Islet precursor cell (in vitro differentiated cells): ENCODE measurements at regions not wholly inside any gene's neighbourhood (a gene's known extent, or its start where the extent isn't known, plus 50 kb on each side); places are given as distances from the start of the nearest gene placed in this dataset.
A peak's percentile ranks its signal among the peaks of the same experiment; 100 is the strongest.

Experiments
- DNase-seq: peaks from one replicate; pipeline ENCODE4 v3.0.0-alpha.2; 2018

- DNase-seq = no peak
These were observed 189.5 kb downstream of the REEP3 start for GRCh38 chr10:63710703-63711102.

- DNase-seq = no peak
These were observed 190.2 kb downstream of the REEP3 start for GRCh38 chr10:63711361-63711760.

GRCh38 chr10:63711867-63712716 lies 190.9 kb downstream of the REEP3 start:
- DNase-seq = no peak

GRCh38 chr10:63712717-63713115 lies 191.5 kb downstream of the REEP3 start:
- DNase-seq = no peak

- peak; percentile 86 for DNase-seq
These were observed 192.3 kb downstream of the REEP3 start for GRCh38 chr10:63713191-63714144.

GRCh38 chr10:63716016-63716580 lies 194.9 kb downstream of the REEP3 start:
- no peak for DNase-seq

- no peak for DNase-seq
These were observed 196.0 kb downstream of the REEP3 start for GRCh38 chr10:63717027-63717715.

- no peak for DNase-seq
These were observed 196.8 kb downstream of the REEP3 start for GRCh38 chr10:63718006-63718405.

- no peak for DNase-seq
These were observed 197.2 kb downstream of the REEP3 start for GRCh38 chr10:63718421-63718820.

GRCh38 chr10:63719226-63719856 lies 198.1 kb downstream of the REEP3 start:
- DNase-seq = no peak

GRCh38 chr10:63720072-63720537 lies 198.9 kb downstream of the REEP3 start:
- no peak for DNase-seq

- no peak for DNase-seq
These were observed 199.5 kb downstream of the REEP3 start for GRCh38 chr10:63720676-63721075.

- DNase-seq = peak; percentile 93
These were observed 201.3 kb downstream of the REEP3 start for GRCh38 chr10:63722537-63722936.

GRCh38 chr10:63723320-63723719 lies 202.1 kb downstream of the REEP3 start:
- no peak for DNase-seq

GRCh38 chr10:63723741-63724140 lies 202.5 kb downstream of the REEP3 start:
- DNase-seq = no peak

- DNase-seq = no peak
These were observed 203.7 kb downstream of the REEP3 start for GRCh38 chr10:63724922-63725321.

- DNase-seq = no peak
These were observed 205.7 kb downstream of the REEP3 start for GRCh38 chr10:63726867-63727266.

- no peak for DNase-seq
These were observed 206.4 kb downstream of the REEP3 start for GRCh38 chr10:63727636-63728035.

GRCh38 chr10:63735305-63735704 lies 214.1 kb downstream of the REEP3 start:
- DNase-seq = no peak

- DNase-seq = peak; percentile 89
These were observed 217.2 kb downstream of the REEP3 start for GRCh38 chr10:63738410-63738809.

GRCh38 chr10:63744060-63744941 lies 223.1 kb downstream of the REEP3 start:
- no peak for DNase-seq
